GM12891 (cell line): ENCODE measurements at regions not wholly inside any gene's neighbourhood (a gene's known extent, or its start where the extent isn't known, plus 50 kb on each side); places are given as distances from the start of the nearest gene placed in this dataset.

Experiments used
- PAX5 ChIP-seq: IDR thresholded peaks from 2 replicates; pipeline ENCODE4 v1.6.1; 2011; ENCODE audit warnings: low read length, moderate library complexity, mild to moderate bottlenecking; ENCODE audit not compliant: insufficient read depth, severe bottlenecking
- POLR2A ChIP-seq: IDR thresholded peaks from 2 replicates; pipeline ENCODE4 v1.6.1; 2011; ENCODE audit warnings: low read depth, low read length, control low read depth
- POLR2AphosphoS5 ChIP-seq: IDR thresholded peaks from 2 replicates; pipeline ENCODE4 v1.6.1; 2011; ENCODE audit warnings: low read depth, low read length, control low read depth
- POU2F2 ChIP-seq: IDR thresholded peaks from 2 replicates; pipeline ENCODE4 v1.6.1; 2011; ENCODE audit warnings: low read depth, mild to moderate bottlenecking, control low read depth, low read length, moderate library complexity
- SPI1 ChIP-seq: IDR thresholded peaks from 2 replicates; pipeline ENCODE4 v1.6.1; 2011; ENCODE audit warnings: low read depth, low read length, control low read depth
- TAF1 ChIP-seq: IDR thresholded peaks from 2 replicates; pipeline ENCODE4 v1.6.1; 2011; ENCODE audit warnings: low read depth, low read length, control low read depth

DNA sequence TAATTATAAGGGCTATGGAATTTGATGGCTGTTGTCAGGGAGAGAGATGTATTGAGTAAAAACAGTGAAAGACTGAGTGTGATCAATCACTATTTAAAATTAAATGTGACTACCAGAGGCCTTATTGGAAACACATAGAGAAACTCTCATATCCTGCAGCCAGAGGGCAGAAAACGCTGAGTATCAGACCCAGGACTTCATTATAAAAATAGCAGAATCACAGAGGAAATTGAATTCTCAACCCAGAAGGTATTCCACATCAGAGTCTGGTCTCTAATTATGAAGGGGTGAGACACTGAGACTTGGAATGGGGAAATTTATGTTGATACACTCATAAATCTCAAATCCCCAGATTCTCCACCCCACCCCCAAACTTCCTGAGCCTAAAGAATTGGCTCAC lies 69.5 kb upstream of the IL6 start:
- TF ChIP-seq POLR2A (no peak), TAF1 (no peak), POLR2AphosphoS5 (no peak), SPI1 (no peak), PAX5 (no peak), POU2F2 (no peak)
